ENCODE measurements at regions not wholly inside any gene's neighbourhood (a gene's known extent, or its start where the extent isn't known, plus 50 kb on each side); places are given as distances from the start of the nearest gene placed in this dataset.

GRCh38 chr5:160966921-160967320 is 114.9 kb upstream of the ATP10B start:
- TF ChIP-seq POLR2A (IDR thresholded peaks at IDR 0.05) (no peak), CTCF (IDR thresholded peaks at IDR 0.05) (no peak), POLR2AphosphoS5 (IDR thresholded peaks at IDR 0.05) (no peak), EP300 (IDR thresholded peaks at IDR 0.05) (no peak)

Data from gastroesophageal sphincter (tissue), 3 donors.